Lower leg skin (tissue), 4 donors: ENCODE measurements at regions not wholly inside any gene's neighbourhood (a gene's known extent, or its start where the extent isn't known, plus 50 kb on each side); places are given as distances from the start of the nearest gene placed in this dataset.

Experiments used
- DNase-seq, 2 donors: peaks; one replicate each; pipeline ENCODE4 v3.0.0-alpha.2; 2019; ENCODE audit warnings: low spot score in 2 of 2
- H3K4me3 ChIP-seq: fragments of 200-600 bp; sonication (generic); 2 replicates; pipeline ENCODE4 v1.5.1; 2017; ENCODE audit warnings: mild to moderate bottlenecking, low read depth; ENCODE audit not compliant: poor library complexity, severe bottlenecking
- CTCF ChIP-seq, 3 donors: fragments of 450-650 bp; IDR thresholded peaks; one replicate each; pipeline ENCODE4 v1.5.1; 2016; ENCODE audit warnings: antibody characterized with exemption in 3 of 3, mild to moderate bottlenecking in 3 of 3, moderate library complexity in 2 of 3
- POLR2A ChIP-seq, 2 donors: fragments of 450-650 bp; IDR thresholded peaks; one replicate each; pipeline ENCODE4 v1.6.1; 2016 to 2017; ENCODE audit warnings: antibody characterized with exemption in 2 of 2, mild to moderate bottlenecking in 1 of 2, moderate library complexity in 1 of 2
- WGBS, 2 donors: methylation state at CpG; one replicate each; pipeline ENCODE4 v1.1.5; 2018; 5-methylcytosine and 5-hydroxymethylcytosine counted together
- intact Hi-C: fragments of 100-400 bp; cut with DNase I; formaldehyde crosslinking; loops from one replicate; pipeline ENCODE4 v1.15.0; 2023; ENCODE audit warnings: low total_unique reads

GRCh38 chr4:185879666-185880312 lies 67.8 kb upstream of the SORBS2 start:
- DNase-seq: no peak
- TF ChIP-seq CTCF (IDR thresholded peaks at IDR 0.05) (no peak), POLR2A (IDR thresholded peaks at IDR 0.05) (no peak)
- intact Hi-C loops: no loop called here
- 90 to 91% methylated on average over 18 of the region's 18 CpGs for WGBS, 2 donors
- H3K4me3 ChIP-seq: no peak overlapping the region

DNA sequence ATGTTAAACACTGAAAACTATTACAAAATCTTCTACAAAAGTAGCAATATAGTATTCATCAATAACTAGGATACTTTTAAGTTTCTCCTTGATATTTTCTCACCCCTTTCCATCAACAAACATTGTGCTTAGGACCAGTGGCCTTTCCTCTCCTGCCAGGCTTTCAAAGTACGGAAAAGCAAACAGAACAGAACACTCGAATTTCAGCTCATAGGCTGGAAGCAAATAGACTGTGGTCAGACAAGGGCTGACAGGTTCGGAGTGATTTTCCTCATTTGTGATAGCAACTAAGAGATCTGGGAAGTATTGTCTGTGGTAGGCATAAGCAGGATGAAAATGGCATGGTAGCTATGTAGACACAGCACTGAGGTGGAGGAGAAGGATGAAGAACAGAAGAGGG lies 68.6 kb upstream of the SORBS2 start:
- no peak overlapping the region for H3K4me3 ChIP-seq
- TF ChIP-seq POLR2A (IDR thresholded peaks at IDR 0.05) (no peak), CTCF (IDR thresholded peaks at IDR 0.05) (no peak)
- DNase-seq: no peak
- intact Hi-C loops: no loop called here
- WGBS, 2 donors: 71 to 75% methylated on average over 3 of the region's 3 CpGs

GRCh38 chr4:185881430-185881829 lies 69.4 kb upstream of the SORBS2 start:
- intact Hi-C loops: no loop called here
- TF ChIP-seq CTCF (IDR thresholded peaks at IDR 0.05): no peak
- TF ChIP-seq POLR2A (IDR thresholded peaks at IDR 0.05): no peak
- no peak overlapping the region for H3K4me3 ChIP-seq
- no peak for DNase-seq
- WGBS, 2 donors: 36 to 41% methylated on average over 3 of the region's 3 CpGs

DNA sequence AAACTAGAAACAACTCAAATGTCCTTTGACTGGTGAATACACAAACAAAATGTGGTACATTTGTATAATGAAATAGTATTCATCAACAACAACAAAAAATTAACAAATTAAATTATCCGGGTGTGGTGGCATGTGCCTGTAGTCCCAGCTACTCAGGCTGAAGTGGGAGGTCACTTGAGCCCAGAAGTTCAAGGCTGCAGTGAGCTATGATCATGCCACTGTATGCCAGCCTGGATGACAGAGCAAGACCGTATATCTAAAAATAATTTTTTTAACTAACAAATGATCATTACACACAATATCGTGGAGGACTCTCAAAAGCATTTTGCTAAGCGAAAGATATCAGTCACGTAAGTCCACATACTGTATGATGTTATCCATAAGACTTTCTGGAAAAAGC lies 71.6 kb upstream of the SORBS2 start:
- WGBS, 2 donors: 92 to 94% methylated on average over 5 of the region's 5 CpGs
- TF ChIP-seq POLR2A (IDR thresholded peaks at IDR 0.05) (no peak), CTCF (IDR thresholded peaks at IDR 0.05) (no peak)
- H3K4me3 ChIP-seq: no peak overlapping the region

GRCh38 chr4:185885075-185885474 lies 73.1 kb upstream of the SORBS2 start:
- no peak overlapping the region for H3K4me3 ChIP-seq
- DNase-seq: no peak
- intact Hi-C loops: no loop called here
- TF ChIP-seq CTCF (IDR thresholded peaks at IDR 0.05): no peak
- no peak for TF ChIP-seq POLR2A (IDR thresholded peaks at IDR 0.05)
- 63 to 77% methylated on average over 6 of the region's 6 CpGs for WGBS, 2 donors

More for the DNA sequence above, 71.6 kb upstream of the SORBS2 start:
- intact Hi-C loops: no loop called here
- no peak for DNase-seq

DNA sequence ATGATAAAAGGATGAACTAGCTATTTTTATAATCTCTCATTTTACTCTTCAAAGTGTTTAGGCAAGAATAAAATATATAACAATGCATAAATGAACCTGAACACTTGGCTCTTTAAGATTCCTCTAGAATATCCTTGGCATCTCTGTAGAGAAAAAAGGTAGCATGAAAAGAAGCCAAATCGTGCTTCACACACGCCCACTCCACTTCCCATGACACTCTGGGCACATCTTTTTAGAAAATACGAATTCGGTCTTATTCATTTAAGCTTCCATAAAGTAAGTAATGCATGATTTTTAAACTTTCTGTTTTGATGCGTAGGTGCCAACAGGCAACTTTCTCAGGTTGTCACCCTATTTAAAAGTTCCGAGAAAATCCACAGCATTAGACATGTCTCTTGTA lies 73.6 kb upstream of the SORBS2 start:
- no peak for DNase-seq
- no peak overlapping the region for H3K4me3 ChIP-seq
- 70 to 77% methylated on average over 6 of the region's 6 CpGs for WGBS, 2 donors
- intact Hi-C loops: no loop called here
- no peak for TF ChIP-seq POLR2A (IDR thresholded peaks at IDR 0.05)
- TF ChIP-seq CTCF (IDR thresholded peaks at IDR 0.05): no peak
